ENCODE measurements at regions not wholly inside any gene's neighbourhood (a gene's known extent, or its start where the extent isn't known, plus 50 kb on each side); places are given as distances from the start of the nearest gene placed in this dataset.

DNA sequence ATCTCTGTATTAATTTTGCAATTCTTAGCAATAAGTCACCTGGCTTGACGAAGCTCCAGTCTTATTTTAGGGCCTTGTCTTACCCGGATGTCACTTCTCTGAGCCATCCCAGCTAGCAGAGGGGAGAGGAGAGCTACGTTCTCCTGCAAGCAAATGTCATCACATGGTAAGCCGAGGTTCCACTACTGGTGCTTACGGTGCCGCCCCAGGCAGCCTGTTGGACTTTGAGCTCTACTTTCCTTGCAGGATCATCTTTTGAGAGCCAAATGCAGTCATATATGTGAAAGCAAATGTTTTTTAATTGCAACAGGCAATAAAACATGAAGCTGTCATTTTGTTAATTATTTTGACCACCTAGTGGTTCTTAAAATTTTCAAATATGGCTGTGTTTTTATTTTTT is 140.9 kb downstream of the FAM43A start:
- Histone ChIP-seq H3K9ac (ENCODE audit: low read length) (no peak overlapping the region), H3K79me2 (ENCODE audit: insufficient read depth, low read length) (no peaks in the 10 kb centered on the region), H3K9me3 (ENCODE audit: insufficient read depth, low read length) (no peaks in the 10 kb centered on the region)

DNA sequence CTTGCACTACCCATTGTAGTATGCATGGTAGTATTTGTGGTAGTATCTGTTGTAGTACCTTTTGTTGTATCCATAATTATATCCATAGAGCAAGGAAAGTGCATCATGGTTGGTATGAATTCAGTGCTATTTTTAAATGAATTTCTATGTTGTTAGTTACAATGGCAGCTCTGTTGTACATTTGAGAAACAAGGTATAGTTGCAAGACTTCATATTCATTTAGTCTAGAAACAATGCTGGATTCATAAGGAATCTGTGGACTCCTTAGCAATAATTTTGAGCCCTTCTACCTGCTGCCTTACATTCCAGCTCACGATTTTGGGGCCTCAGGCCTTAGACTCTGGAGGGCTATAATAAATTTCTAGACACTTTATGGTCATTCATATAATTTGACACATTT is 141.8 kb downstream of the FAM43A start:
- Histone ChIP-seq H3K4me2 (ENCODE audit: low read depth, low read length, poor library complexity, severe bottlenecking) (no peak overlapping the region), H3K9ac (ENCODE audit: low read length) (no peak overlapping the region), H3K27me3 (ENCODE audit: low read length) (no peaks in the 10 kb centered on the region), H3K27ac (ENCODE audit: low read depth, low read length) (no peak overlapping the region), H3F3A (ENCODE audit: insufficient read depth) (no peaks in the 10 kb centered on the region), H3K9me2 (replicated peaks; ENCODE audit: insufficient read depth, low read length) (no peaks in the 10 kb centered on the region), H4K20me1 (ENCODE audit: low read depth, low read length) (no peaks in the 10 kb centered on the region), H3K4me3 (ENCODE audit: insufficient read depth, low read length, poor library complexity, severe bottlenecking) (no peak overlapping the region), H2AFZ (ENCODE audit: low read depth, low read length, severe bottlenecking) (no peak overlapping the region), H3K9me3 (ENCODE audit: insufficient read depth, low read length) (no peaks in the 10 kb centered on the region), H3K79me2 (ENCODE audit: insufficient read depth, low read length) (no peaks in the 10 kb centered on the region), H3K36me3 (ENCODE audit: low read length) (no peaks in the 10 kb centered on the region)
- TF ChIP-seq EZH2phosphoT487 (conservative IDR thresholded peaks at IDR 0.05; ENCODE audit: low read length) = no peak
- TF ChIP-seq, protein P1, sequence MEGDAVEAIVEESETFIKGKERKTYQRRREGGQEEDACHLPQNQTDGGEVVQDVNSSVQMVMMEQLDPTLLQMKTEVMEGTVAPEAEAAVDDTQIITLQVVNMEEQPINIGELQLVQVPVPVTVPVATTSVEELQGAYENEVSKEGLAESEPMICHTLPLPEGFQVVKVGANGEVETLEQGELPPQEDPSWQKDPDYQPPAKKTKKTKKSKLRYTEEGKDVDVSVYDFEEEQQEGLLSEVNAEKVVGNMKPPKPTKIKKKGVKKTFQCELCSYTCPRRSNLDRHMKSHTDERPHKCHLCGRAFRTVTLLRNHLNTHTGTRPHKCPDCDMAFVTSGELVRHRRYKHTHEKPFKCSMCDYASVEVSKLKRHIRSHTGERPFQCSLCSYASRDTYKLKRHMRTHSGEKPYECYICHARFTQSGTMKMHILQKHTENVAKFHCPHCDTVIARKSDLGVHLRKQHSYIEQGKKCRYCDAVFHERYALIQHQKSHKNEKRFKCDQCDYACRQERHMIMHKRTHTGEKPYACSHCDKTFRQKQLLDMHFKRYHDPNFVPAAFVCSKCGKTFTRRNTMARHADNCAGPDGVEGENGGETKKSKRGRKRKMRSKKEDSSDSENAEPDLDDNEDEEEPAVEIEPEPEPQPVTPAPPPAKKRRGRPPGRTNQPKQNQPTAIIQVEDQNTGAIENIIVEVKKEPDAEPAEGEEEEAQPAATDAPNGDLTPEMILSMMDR (IDR thresholded peaks at IDR 0.05; ENCODE audit: insufficient read depth, low read length, poor library complexity, severe bottlenecking) = no peak

More for the DNA sequence above, 140.9 kb downstream of the FAM43A start:
- Histone ChIP-seq H3K27me3 (ENCODE audit: low read length) (no peaks in the 10 kb centered on the region), H3F3A (ENCODE audit: insufficient read depth) (no peaks in the 10 kb centered on the region), H3K36me3 (ENCODE audit: low read length) (no peaks in the 10 kb centered on the region), H3K9me2 (replicated peaks; ENCODE audit: insufficient read depth, low read length) (no peaks in the 10 kb centered on the region), H2AFZ (ENCODE audit: low read depth, low read length, severe bottlenecking) (no peak overlapping the region), H3K4me3 (ENCODE audit: insufficient read depth, low read length, poor library complexity, severe bottlenecking) (no peak overlapping the region), H4K20me1 (ENCODE audit: low read depth, low read length) (no peaks in the 10 kb centered on the region), H3K4me2 (ENCODE audit: low read depth, low read length, poor library complexity, severe bottlenecking) (no peak overlapping the region), H3K27ac (ENCODE audit: low read depth, low read length) (no peak overlapping the region)
- no peak for TF ChIP-seq EZH2phosphoT487 (conservative IDR thresholded peaks at IDR 0.05; ENCODE audit: low read length)
- TF ChIP-seq, protein P1 (IDR thresholded peaks at IDR 0.05; ENCODE audit: insufficient read depth, low read length, poor library complexity, severe bottlenecking) = no peak

DNA sequence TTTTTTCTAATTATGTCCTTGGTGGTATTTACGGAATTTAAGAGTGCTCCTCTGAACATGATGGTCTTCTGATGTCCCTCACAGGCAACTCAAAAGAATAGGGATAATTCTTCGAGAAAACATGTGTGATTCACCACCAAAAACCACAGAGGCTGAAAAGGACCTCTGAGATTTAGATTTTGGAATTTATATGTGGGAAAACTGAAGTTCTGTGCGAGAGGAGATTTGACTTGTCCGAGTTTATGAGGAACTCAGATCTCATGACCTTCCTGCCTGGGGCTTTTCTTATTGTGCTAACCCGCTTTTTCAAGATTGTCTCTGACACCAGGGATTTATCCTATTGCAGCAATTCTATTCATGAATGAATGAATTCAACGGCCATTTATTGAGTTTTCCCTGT is 142.4 kb downstream of the FAM43A start:
- no peaks in the 10 kb centered on the region for H3K27me3 ChIP-seq (ENCODE audit: low read length)
- H3K4me2 ChIP-seq (ENCODE audit: low read depth, low read length, poor library complexity, severe bottlenecking) = no peak overlapping the region
- no peaks in the 10 kb centered on the region for H3K9me3 ChIP-seq (ENCODE audit: insufficient read depth, low read length)
- no peaks in the 10 kb centered on the region for H3K36me3 ChIP-seq (ENCODE audit: low read length)
- H3K9me2 ChIP-seq (replicated peaks; ENCODE audit: insufficient read depth, low read length) = no peaks in the 10 kb centered on the region
- no peaks in the 10 kb centered on the region for H3F3A ChIP-seq (ENCODE audit: insufficient read depth)
- H3K27ac ChIP-seq (ENCODE audit: low read depth, low read length) = no peak overlapping the region
- no peak overlapping the region for H3K4me3 ChIP-seq (ENCODE audit: insufficient read depth, low read length, poor library complexity, severe bottlenecking)
- no peaks in the 10 kb centered on the region for H3K79me2 ChIP-seq (ENCODE audit: insufficient read depth, low read length)
- TF ChIP-seq, protein P1 (IDR thresholded peaks at IDR 0.05; ENCODE audit: insufficient read depth, low read length, poor library complexity, severe bottlenecking) = no peak
- TF ChIP-seq EZH2phosphoT487 (conservative IDR thresholded peaks at IDR 0.05; ENCODE audit: low read length) = no peak
- H4K20me1 ChIP-seq (ENCODE audit: low read depth, low read length) = no peaks in the 10 kb centered on the region
- H2AFZ ChIP-seq (ENCODE audit: low read depth, low read length, severe bottlenecking) = no peak overlapping the region
- no peak overlapping the region for H3K9ac ChIP-seq (ENCODE audit: low read length)

All from SU-DHL-6 (cell line).